HG02840 (cell line): ENCODE measurements at regions not wholly inside any gene's neighbourhood (a gene's known extent, or its start where the extent isn't known, plus 50 kb on each side); places are given as distances from the start of the nearest gene placed in this dataset.

ENCODE experiments used
- ATAC-seq: cut with Tn5 transposase; IDR thresholded peaks from one replicate; pipeline ENCODE4 v1.9.1; 2021; ENCODE audit warnings: mild to moderate bottlenecking, moderate library complexity, moderate number of reproducible peaks; ENCODE audit not compliant: unreplicated experiment, low FRiP score

DNA sequence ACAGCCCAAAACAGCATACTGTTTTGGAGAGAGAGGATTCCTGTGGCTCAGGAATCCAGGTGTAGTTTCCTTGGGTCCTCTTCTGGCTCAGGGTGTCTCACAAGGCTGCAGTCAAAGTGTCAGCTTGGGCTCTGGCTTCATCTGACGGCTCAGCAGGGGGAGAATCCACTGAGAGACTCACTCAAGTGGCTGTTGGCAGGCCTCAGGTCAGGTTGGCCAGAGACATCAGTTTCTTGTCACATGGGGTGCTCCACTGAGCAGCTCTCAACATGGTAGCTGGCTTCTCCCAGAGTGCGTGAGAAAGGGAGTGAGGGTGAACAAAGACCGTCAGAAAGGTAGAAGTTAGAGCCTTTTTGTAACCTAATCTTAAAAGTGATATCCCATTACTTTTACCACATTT lies 168.4 kb downstream of the SOCS6 start:
- ATAC-seq = no peak

DNA sequence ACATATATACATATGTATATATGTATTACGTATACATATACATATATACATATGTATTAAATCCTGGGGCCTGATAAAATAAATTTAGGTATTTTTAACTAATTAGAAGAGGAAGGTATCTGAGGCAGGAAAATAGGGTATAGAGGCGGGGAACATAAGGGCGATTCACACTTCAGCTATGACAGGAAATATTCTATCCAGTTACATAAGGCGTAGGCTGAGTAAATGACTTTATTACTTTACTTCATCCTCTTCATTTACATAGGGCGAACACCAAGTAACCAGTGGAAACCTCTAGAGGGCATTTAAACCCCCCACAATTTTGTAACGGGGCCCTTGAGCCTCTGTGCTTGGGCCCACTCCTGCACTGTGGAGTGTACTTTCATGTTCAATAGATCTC lies 167.5 kb downstream of the SOCS6 start:
- no peak for ATAC-seq

- no peak for ATAC-seq
Measured at GRCh38 chr18:70455731-70456130, 166.9 kb downstream of the SOCS6 start.

- peak; percentile 67 for ATAC-seq
Measured at GRCh38 chr18:70454704-70455322, 166.0 kb downstream of the SOCS6 start.

DNA sequence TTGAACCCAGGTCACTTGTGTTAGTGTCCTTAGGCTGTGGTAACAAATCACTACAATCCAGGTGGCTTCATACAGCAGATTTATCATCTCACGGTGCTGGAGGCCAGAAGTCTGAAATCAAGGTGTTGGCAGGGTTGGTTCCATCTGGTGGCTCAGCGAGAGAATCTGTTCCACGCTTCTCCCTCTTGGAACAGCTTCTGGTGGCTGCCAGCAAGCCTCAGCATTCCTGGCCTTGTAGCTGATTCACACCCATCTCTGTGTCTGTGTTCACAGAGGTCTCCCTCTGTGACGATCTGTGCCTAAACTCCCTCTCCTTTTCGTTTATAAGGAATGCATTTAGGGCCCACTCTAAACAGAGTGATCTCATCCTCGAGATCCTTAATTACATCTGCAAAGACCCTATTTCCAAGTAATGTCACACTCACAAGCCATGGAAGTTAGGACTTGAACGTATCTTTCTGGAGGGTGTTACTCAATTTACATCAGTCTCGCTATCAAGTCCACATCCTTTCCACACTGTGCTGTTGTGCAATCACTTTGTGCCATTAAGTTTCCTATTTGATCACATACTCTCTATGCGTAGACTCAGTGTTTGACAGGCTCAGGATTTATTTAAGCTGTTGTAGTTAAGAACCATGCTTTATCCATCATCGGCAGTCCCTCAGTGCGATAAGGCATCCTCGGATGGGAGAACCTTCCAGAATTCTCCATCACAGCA lies 164.4 kb downstream of the SOCS6 start:
- no peak for ATAC-seq

GRCh38 chr18:70452501-70452900 lies 163.7 kb downstream of the SOCS6 start:
- no peak for ATAC-seq

- no peak for ATAC-seq
Measured at GRCh38 chr18:70450426-70451253, 161.8 kb downstream of the SOCS6 start.

DNA sequence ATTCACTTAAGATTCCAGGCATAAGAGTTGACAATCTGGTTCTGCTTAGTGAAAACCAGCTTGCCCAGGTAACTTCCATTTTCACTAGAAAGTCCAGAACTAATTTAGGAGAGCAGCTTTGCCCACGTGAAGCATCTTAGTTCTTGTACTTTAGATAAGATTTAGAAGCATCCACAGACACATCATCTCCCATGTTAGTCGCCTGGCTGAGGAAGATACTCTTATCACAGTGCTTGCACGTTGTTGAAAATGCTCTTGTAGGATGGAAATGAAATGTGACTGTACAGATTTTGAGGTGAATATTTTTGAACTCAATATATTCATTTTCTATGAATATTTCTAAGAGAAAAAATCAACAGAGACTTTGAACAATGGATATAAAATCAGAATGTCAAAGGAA lies 159.7 kb downstream of the SOCS6 start:
- no peak for ATAC-seq

GRCh38 chr18:70446063-70446462 lies 157.2 kb downstream of the SOCS6 start:
- no peak for ATAC-seq

GRCh38 chr18:70442933-70443332 lies 154.1 kb downstream of the SOCS6 start:
- no peak for ATAC-seq

- ATAC-seq = no peak
Measured at GRCh38 chr18:70432804-70433400, 144.1 kb downstream of the SOCS6 start.

DNA sequence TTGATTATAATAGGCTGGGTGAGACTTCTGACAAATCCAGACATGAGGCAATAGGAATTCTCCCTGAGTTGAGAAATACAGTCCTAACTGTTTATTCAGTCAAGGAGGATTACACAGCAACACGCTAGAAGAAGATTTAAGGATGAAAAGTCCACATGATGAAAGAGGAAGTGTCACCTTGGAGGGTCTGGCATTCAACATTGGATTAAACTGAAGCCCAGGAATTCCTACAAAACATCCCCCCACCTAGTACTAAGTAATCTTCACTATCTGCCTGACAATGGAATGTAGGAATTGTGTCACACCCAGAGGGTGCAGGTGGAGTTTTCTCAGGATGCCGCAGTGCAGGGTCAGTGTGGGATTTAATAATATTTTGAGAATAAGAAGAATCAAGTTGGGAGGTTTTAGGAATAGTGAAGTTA lies 142.4 kb downstream of the SOCS6 start:
- ATAC-seq = no peak

GRCh38 chr18:70430501-70431173 lies 141.8 kb downstream of the SOCS6 start:
- no peak for ATAC-seq

- ATAC-seq = no peak
Measured at GRCh38 chr18:70429847-70430500, 141.1 kb downstream of the SOCS6 start.

- peak; percentile 99 for ATAC-seq
Measured at GRCh38 chr18:70428439-70428838, 139.6 kb downstream of the SOCS6 start.

DNA sequence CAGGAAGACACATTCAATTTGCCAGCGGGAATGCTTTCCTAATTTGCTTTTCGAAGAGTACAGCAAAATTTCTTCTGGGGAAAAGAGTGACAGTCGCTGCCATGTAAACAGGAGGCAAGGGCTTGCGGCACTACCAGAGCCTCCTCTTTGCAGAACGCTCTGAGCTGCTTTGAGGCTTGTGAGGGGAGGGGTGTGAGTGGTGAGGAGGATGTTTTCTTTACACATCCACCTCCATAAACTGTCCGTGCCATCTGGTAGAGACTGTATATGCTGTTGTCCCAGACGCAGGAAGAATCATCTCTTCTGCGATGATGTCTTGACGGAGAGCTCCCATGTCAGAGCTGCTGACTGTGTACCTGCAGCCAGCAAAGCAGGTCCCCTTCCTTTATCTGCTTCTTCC lies 138.0 kb downstream of the SOCS6 start:
- ATAC-seq = no peak

DNA sequence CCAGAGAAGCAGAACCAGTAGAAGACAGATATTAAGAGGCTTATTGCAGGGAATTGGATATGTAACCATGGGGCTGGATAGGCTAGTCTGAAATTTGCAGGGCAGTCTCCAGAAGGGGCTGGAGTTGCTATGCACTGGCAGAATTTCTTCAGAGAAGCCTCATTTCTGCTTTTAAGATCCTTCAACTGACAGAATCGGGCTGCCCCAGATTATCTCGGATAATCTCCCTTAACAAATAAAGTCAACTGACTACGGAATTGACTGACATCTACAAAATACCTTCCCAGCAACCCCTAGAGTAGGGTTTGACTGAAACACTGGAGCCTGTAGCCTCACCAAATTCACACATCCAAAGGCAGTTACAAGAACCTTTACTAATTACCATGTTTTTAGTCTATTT lies 136.4 kb downstream of the SOCS6 start:
- no peak for ATAC-seq

DNA sequence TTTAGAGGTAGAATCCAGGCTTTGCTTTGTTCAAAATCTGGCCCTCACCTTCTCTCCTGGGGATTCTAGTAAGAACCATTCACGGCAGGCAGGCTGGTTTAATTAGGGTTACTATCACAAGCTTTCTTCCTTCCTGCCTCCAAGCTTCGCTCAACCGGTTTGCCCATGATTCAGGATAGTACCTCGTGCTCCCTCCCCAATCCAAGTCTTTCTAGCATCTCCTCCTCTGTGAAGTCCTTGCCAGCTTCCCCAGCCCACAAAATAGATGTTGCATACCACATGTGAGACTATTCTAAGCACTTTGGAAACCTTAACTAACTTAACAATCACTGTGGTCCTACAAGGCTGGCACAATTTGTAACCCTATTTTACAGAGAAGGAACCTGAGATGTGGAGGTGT lies 135.1 kb downstream of the SOCS6 start:
- ATAC-seq = no peak

DNA sequence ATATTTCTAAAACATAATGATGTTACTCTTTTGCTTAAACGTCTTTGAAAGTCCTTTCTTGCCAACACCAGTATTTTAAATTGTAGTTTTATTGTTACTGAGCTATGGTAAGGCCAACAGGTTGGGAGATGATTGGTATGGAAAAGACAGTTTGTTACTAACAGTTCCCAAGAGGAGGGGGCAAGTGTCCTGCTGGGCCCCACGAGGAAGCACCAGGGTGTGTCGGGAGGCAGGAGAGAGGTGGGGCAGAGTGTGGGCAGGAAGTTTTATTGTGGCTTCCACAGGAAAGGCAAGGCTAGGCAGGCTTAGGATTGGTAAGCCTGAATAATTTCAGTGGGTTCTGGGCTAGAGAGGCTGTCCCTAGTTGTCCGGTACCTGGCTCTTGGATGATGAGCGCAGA lies 134.3 kb downstream of the SOCS6 start:
- ATAC-seq = no peak

DNA sequence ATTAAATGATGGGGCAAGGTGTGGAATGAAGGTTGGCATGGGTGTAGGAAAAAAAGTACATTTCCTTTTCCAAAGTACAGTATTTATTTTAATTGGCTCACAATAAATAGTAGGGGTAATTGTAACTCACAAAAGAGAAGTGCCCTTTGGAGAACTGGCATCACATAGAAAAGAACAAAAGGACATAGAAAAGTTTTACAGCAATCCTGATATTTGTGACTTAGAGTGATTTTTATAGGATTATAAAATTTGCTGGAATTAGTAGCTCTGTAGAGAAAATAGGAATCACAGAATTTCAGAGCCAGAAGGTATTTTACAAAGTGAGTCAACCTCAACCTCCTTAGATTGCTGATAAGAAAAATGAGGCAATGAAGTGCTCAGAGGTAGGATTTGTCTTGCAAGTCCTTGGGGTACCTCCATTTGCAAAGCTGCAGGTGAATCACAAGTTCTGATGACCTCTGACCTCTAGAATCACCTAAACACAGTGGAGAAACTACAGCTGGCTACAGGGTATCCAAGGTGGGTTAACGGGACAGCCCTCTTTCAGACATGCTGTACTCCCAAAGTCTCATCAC lies 133.6 kb downstream of the SOCS6 start:
- no peak for ATAC-seq
